NB4 (cell line): ENCODE measurements at regions not wholly inside any gene's neighbourhood (a gene's known extent, or its start where the extent isn't known, plus 50 kb on each side); places are given as distances from the start of the nearest gene placed in this dataset.

Source experiments
- DNase-seq: peaks from one replicate; pipeline ENCODE4 v3.0.0; 2010; ENCODE audit warnings: low read depth
- H3K4me3 ChIP-seq: one replicate; pipeline ENCODE4 v1.5.1; 2011; ENCODE audit warnings: mild to moderate bottlenecking, low read depth, low read length, moderate library complexity
- MYC ChIP-seq: IDR thresholded peaks from 2 replicates; pipeline ENCODE4 v1.6.1; 2011; ENCODE audit warnings: low read depth, low read length
- POLR2A ChIP-seq: IDR thresholded peaks from 2 replicates; pipeline ENCODE4 v1.6.1; 2011; ENCODE audit warnings: mild to moderate bottlenecking; ENCODE audit not compliant: insufficient read length; ENCODE audit errors: extremely low read depth
- TF ChIP-seq, protein P1 (sequence below): IDR thresholded peaks from one replicate; pipeline ENCODE4 v1.5.1; 2012; ENCODE audit warnings: low read depth, low read length
- TF ChIP-seq, protein P2 (sequence below): IDR thresholded peaks from 2 replicates; pipeline ENCODE4 v1.6.1; 2011; ENCODE audit warnings: low read depth, low read length

DNA sequence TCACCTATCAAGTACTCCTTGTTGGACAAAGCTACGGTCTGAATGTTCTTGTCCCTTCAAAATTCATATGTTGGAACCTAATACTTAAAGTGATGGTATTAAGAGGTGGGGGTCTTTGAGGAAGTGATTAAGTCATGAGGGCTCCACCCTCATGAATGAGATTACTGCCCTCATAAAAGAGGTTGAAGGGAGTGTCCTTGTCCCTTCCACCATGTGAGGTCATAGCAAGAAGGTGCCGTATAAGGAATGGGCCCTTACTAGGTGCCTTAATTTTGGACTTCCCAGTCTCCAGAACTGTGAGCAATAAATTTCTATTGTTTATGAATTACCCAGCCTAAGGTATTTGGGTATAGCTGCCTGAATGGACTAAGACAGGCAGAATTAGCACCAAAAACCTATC is 191.1 kb upstream of the NUDT4 start:
- H3K4me3 ChIP-seq: no peak overlapping the region
- TF ChIP-seq MYC: no peak
- TF ChIP-seq, protein P1, sequence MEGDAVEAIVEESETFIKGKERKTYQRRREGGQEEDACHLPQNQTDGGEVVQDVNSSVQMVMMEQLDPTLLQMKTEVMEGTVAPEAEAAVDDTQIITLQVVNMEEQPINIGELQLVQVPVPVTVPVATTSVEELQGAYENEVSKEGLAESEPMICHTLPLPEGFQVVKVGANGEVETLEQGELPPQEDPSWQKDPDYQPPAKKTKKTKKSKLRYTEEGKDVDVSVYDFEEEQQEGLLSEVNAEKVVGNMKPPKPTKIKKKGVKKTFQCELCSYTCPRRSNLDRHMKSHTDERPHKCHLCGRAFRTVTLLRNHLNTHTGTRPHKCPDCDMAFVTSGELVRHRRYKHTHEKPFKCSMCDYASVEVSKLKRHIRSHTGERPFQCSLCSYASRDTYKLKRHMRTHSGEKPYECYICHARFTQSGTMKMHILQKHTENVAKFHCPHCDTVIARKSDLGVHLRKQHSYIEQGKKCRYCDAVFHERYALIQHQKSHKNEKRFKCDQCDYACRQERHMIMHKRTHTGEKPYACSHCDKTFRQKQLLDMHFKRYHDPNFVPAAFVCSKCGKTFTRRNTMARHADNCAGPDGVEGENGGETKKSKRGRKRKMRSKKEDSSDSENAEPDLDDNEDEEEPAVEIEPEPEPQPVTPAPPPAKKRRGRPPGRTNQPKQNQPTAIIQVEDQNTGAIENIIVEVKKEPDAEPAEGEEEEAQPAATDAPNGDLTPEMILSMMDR: no peak
- peak; percentile 21 for DNase-seq

DNA sequence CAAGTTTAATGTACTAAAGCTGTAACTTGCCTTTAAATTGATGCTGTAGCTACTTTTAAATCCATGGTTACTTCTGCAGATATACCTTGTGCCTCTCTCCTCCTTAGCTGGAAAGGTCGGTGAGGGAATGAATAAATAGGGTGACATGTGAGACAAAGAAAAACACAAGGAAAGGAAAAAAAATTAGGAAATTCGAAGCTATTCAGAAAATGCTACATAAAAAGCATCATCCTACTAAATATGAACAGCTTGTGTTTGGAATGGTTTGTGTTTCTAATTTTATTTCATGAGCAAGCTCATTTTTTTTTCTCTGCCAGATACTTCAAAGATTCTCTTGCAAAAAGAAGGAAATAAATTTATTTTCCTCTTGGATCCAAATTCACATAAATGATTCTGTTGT is 186.3 kb upstream of the NUDT4 start:
- DNase-seq: no peak
- TF ChIP-seq, protein P1: no peak
- TF ChIP-seq MYC: no peak
- TF ChIP-seq, protein P2, sequence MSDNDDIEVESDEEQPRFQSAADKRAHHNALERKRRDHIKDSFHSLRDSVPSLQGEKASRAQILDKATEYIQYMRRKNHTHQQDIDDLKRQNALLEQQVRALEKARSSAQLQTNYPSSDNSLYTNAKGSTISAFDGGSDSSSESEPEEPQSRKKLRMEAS: no peak
- no peak for TF ChIP-seq POLR2A
- no peak overlapping the region for H3K4me3 ChIP-seq

DNA sequence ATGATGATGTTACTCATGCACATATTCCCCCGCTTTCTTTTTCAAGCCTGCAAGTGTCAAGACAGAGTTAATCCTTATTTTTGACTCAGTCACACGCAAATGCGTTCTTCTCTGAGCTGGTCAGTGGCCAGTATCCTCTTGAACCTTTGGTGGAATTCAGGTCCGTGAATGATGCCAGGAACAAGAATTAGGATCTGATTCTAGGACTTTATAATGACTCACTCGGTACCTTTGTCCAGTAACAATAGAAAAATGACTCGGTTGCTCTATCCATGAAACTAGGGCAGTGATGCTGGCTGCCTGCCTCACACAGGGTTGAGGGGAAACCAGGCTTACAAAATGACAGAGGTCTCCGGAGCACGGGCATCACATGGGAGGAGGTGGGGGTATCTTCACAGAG is 185.8 kb upstream of the NUDT4 start:
- TF ChIP-seq POLR2A: no peak
- no peak for TF ChIP-seq MYC
- TF ChIP-seq, protein P2: no peak
- TF ChIP-seq, protein P1: no peak
- no peak overlapping the region for H3K4me3 ChIP-seq
- DNase-seq: no peak

DNA sequence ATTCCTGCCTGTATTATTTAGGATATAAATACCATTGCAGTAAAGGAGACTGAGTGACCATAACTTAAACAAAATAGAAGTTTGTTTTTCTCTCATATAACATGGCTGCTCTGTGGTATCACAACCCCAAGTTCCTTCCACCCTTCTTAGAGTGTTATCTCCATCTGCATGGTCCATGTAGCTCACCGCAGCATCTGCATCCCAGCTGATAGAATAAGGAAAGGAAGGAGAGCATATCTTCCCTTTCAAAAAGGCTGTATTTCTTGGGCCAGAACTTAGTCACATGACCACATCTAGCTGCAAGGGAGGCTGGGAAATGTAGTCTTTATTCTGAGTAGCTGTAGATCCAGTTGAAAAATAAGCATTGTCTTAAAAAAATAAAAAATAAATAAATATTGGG is 184.8 kb upstream of the NUDT4 start:
- DNase-seq: no peak
- H3K4me3 ChIP-seq: no peak overlapping the region
- TF ChIP-seq, protein P1: no peak
- no peak for TF ChIP-seq MYC

DNA sequence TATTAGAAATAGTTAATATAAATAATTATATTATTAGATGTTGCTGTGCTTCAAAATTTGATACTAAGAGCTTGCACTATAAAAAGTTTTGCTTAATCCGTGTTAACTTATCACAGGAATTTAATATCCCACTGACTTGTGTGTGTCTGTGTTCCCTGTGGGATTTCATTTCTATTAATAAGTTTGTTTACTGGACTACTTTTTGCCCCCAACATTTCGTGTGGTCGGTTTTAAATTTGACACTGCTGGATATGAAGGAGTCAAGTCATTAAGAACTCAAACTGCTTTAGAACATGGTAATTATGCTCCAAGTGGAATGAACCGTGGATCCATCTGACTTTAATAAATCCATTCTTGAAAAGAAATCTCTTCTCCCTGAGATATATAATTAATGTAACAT is 182.2 kb upstream of the NUDT4 start:
- TF ChIP-seq POLR2A (no peak), MYC (no peak)
- TF ChIP-seq, protein P1: no peak
- TF ChIP-seq, protein P2: no peak
- no peak overlapping the region for H3K4me3 ChIP-seq
- no peak for DNase-seq

DNA sequence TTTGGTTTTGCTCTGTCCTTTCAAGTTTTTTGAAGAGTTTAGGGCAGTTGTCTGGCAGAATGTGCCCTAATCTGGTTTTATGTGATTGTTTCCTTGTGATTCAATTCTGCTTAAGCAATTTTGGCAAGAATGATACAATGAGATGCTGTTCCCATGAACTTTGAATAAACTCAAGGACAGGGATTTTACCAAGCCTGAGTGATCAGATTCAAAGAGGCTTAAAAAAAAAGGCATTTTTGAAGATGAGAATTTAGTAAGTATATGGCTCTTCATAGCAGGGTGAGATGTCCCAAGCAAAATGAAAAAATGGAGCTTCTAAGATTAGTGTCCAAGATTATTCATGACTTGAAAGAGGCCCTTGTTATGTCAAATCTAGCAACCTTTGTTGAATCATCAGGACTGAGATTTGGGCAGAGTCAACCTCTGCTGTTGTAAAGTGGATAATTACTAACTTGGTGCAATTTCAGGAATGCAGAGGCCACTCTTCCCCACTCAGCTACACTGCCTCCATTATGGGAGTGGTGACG is 180.6 kb upstream of the NUDT4 start:
- H3K4me3 ChIP-seq: no peak overlapping the region
- no peak for DNase-seq
- TF ChIP-seq POLR2A: no peak
- no peak for TF ChIP-seq MYC

DNA sequence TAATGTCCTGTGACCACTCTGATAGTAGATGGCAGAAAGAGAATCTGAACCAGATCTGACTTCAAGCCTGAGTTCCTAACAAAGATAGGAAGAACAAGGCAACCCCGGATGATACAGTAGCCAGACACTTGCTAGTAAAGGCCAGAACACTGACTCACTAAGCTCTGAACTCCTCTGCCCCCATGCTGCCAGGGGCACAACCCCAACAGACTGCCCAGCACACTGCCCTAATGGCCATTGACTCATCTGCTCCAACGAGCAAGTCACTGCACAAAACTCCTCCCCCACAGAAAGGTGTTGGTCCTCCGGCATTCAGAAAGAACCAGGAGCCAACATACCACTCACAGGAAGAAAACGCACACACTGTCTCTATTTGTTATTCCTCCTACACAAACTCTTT is 179.6 kb upstream of the NUDT4 start:
- no peak overlapping the region for H3K4me3 ChIP-seq
- TF ChIP-seq, protein P2: no peak
- TF ChIP-seq, protein P1: no peak
- TF ChIP-seq MYC (no peak), POLR2A (no peak)
- DNase-seq: no peak
